Nephron progenitor cell (in vitro differentiated cells): ENCODE measurements at regions not wholly inside any gene's neighbourhood (a gene's known extent, or its start where the extent isn't known, plus 50 kb on each side); places are given as distances from the start of the nearest gene placed in this dataset.

Source experiments
- DNase-seq: peaks from one replicate; pipeline ENCODE4 v3.0.0; 2021
- H3K27ac Mint-ChIP-seq: 2 replicates; pipeline ENCODE4 v1.8.0; 2021; ENCODE audit warnings: mild to moderate bottlenecking, moderate library complexity, mixed read lengths
- H3K27me3 Mint-ChIP-seq: 2 replicates; pipeline ENCODE4 v1.8.0; 2021; ENCODE audit warnings: mild to moderate bottlenecking, low read depth, mixed read lengths; ENCODE audit not compliant: poor library complexity
- H3K36me3 Mint-ChIP-seq: 2 replicates; pipeline ENCODE4 v1.8.0; 2021; ENCODE audit warnings: low read depth, mixed read lengths
- H3K4me1 Mint-ChIP-seq: 2 replicates; pipeline ENCODE4 v1.8.0; 2021; ENCODE audit warnings: mixed read lengths
- H3K4me3 Mint-ChIP-seq: 2 replicates; pipeline ENCODE4 v1.8.0; 2021; ENCODE audit warnings: mild to moderate bottlenecking, moderate library complexity, mixed read lengths
- H3K9me3 Mint-ChIP-seq: 2 replicates; pipeline ENCODE4 v1.8.0; 2021; ENCODE audit warnings: mild to moderate bottlenecking, moderate library complexity, mixed read lengths
- CTCF ChIP-seq: fragments of 200-600 bp; sonication (generic); IDR thresholded peaks from 2 replicates; pipeline ENCODE4 v1.5.0; 2021; ENCODE audit warnings: antibody characterized with exemption

GRCh38 chr9:135240871-135241311 is 153.4 kb downstream of the OLFM1 start:
- H3K4me3 Mint-ChIP-seq: no peak overlapping the region
- peaks cover 27% of the 10 kb centered on the region for H3K27me3 Mint-ChIP-seq
- no peak for TF ChIP-seq CTCF
- DNase-seq: no peak
- peaks cover 19% of the 10 kb centered on the region for H3K4me1 Mint-ChIP-seq
- H3K9me3 Mint-ChIP-seq: no peaks in the 10 kb centered on the region
- no peak overlapping the region for H3K27ac Mint-ChIP-seq
- no peaks in the 10 kb centered on the region for H3K36me3 Mint-ChIP-seq

GRCh38 chr9:135241381-135242048 is 154.0 kb downstream of the OLFM1 start:
- peak; percentile 12 for TF ChIP-seq CTCF
- H3K4me1 Mint-ChIP-seq: peaks cover 19% of the 10 kb centered on the region
- H3K27ac Mint-ChIP-seq: no peak overlapping the region
- H3K36me3 Mint-ChIP-seq: no peaks in the 10 kb centered on the region
- no peak for DNase-seq
- no peak overlapping the region for H3K4me3 Mint-ChIP-seq
- H3K27me3 Mint-ChIP-seq: peaks cover 22% of the 10 kb centered on the region
- H3K9me3 Mint-ChIP-seq: no peaks in the 10 kb centered on the region

- no peak overlapping the region for H3K4me3 Mint-ChIP-seq
- no peak for TF ChIP-seq CTCF
- no peak overlapping the region for H3K27ac Mint-ChIP-seq
- no peaks in the 10 kb centered on the region for H3K9me3 Mint-ChIP-seq
- H3K36me3 Mint-ChIP-seq: no peaks in the 10 kb centered on the region
- H3K4me1 Mint-ChIP-seq: peaks cover 19% of the 10 kb centered on the region
- peaks cover 17% of the 10 kb centered on the region for H3K27me3 Mint-ChIP-seq
- no peak for DNase-seq
Observed at GRCh38 chr9:135242049-135242396, 154.6 kb downstream of the OLFM1 start.

- peaks cover 14% of the 10 kb centered on the region for H3K27me3 Mint-ChIP-seq
- no peaks in the 10 kb centered on the region for H3K36me3 Mint-ChIP-seq
- no peaks in the 10 kb centered on the region for H3K9me3 Mint-ChIP-seq
- peaks cover 19% of the 10 kb centered on the region for H3K4me1 Mint-ChIP-seq
- H3K4me3 Mint-ChIP-seq: no peak overlapping the region
- peak overlapping the region; percentile 32 for H3K27ac Mint-ChIP-seq
- no peak for DNase-seq
- TF ChIP-seq CTCF: no peak
Observed at GRCh38 chr9:135242406-135242805, 154.9 kb downstream of the OLFM1 start.

GRCh38 chr9:135243201-135244190 is 156.0 kb downstream of the OLFM1 start:
- Mint-ChIP-seq H3K4me3 (no peak overlapping the region), H3K36me3 (no peaks in the 10 kb centered on the region)

More at GRCh38 chr9:135243201-135244190, 156.0 kb downstream of the OLFM1 start:
- no peak for TF ChIP-seq CTCF
- Mint-ChIP-seq H3K27ac (no peak overlapping the region), H3K4me1 (peaks cover 25% of the 10 kb centered on the region), H3K27me3 (peaks cover 16% of the 10 kb centered on the region), H3K9me3 (no peaks in the 10 kb centered on the region)
- DNase-seq: no peak
